Tibial nerve (tissue), 4 donors: ENCODE measurements at regions not wholly inside any gene's neighbourhood (a gene's known extent, or its start where the extent isn't known, plus 50 kb on each side); places are given as distances from the start of the nearest gene placed in this dataset.

Experiments used
- EP300 ChIP-seq, 2 donors: sonication (generic); formaldehyde crosslinking; IDR thresholded peaks; one replicate each; pipeline ENCODE4 v1.6.1; 2017; ENCODE audit warnings: antibody characterized with exemption in 2 of 2, mild to moderate bottlenecking in 1 of 2
- POLR2A ChIP-seq, 2 donors: fragments of 450-650 bp; IDR thresholded peaks; one replicate each; pipeline ENCODE4 v1.6.1; 2017; ENCODE audit warnings: antibody characterized with exemption in 2 of 2, mild to moderate bottlenecking in 2 of 2, moderate library complexity in 2 of 2
- TF ChIP-seq, protein P1 (sequence below), 5 experiments: fragments of 200-600 bp in 3 of 5; fragments of 450-650 bp in 2 of 5; sonication (generic) in 3 of 5; IDR thresholded peaks; one replicate each; pipeline ENCODE4 v1.5.1; 2016 to 2019; ENCODE audit warnings: antibody characterized with exemption in 5 of 5, mild to moderate bottlenecking in 3 of 5, moderate library complexity in 2 of 5

DNA sequence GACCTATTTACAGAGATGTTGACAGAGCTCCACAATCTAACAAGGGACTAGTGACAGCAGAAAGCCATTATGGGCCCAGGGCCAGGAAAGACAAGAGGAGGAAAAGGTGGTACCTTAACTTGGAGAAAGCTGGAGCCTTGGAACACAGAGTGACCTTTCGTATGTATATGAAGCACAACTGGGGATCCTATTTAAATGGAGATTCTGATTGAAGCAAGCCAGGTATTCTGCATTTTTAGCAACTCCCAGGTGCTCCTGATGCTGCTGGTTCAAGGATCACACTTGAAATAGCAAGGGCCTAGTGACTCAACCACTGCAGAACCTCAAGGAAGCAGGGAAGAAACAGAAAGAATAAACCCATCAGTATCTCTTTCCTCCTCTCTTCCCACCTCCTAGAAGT lies 99.4 kb downstream of the TMEM47 start:
- TF ChIP-seq, protein P1, sequence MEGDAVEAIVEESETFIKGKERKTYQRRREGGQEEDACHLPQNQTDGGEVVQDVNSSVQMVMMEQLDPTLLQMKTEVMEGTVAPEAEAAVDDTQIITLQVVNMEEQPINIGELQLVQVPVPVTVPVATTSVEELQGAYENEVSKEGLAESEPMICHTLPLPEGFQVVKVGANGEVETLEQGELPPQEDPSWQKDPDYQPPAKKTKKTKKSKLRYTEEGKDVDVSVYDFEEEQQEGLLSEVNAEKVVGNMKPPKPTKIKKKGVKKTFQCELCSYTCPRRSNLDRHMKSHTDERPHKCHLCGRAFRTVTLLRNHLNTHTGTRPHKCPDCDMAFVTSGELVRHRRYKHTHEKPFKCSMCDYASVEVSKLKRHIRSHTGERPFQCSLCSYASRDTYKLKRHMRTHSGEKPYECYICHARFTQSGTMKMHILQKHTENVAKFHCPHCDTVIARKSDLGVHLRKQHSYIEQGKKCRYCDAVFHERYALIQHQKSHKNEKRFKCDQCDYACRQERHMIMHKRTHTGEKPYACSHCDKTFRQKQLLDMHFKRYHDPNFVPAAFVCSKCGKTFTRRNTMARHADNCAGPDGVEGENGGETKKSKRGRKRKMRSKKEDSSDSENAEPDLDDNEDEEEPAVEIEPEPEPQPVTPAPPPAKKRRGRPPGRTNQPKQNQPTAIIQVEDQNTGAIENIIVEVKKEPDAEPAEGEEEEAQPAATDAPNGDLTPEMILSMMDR (IDR thresholded peaks at IDR 0.05): no peak
- TF ChIP-seq POLR2A (IDR thresholded peaks at IDR 0.05) (no peak), EP300 (IDR thresholded peaks at IDR 0.05) (no peak)
